H9 (cell line): ENCODE measurements at regions not wholly inside any gene's neighbourhood (a gene's known extent, or its start where the extent isn't known, plus 50 kb on each side); places are given as distances from the start of the nearest gene placed in this dataset.

ENCODE experiments used
- DNase-seq: peaks from one replicate; pipeline ENCODE4 v3.0.0-alpha.2; 2017
- H2AFZ ChIP-seq: one replicate; pipeline ENCODE4 v1.6.1; 2013; ENCODE audit warnings: mild to moderate bottlenecking, low read length, control low read depth, moderate library complexity
- H2AK5ac ChIP-seq: 2 replicates; pipeline ENCODE4 v1.6.1; 2013; ENCODE audit warnings: low read length, control low read depth, mixed read lengths; ENCODE audit not compliant: insufficient read length
- H2BK120ac ChIP-seq: one replicate; pipeline ENCODE4 v1.6.1; 2013; ENCODE audit warnings: low read depth, mild to moderate bottlenecking, low read length, control low read depth, inconsistent platforms; ENCODE audit not compliant: poor library complexity, severe bottlenecking
- H2BK12ac ChIP-seq: 2 replicates; pipeline ENCODE4 v1.6.1; 2013; ENCODE audit warnings: low read length, control low read depth, mixed read lengths, low read depth; ENCODE audit not compliant: insufficient read length
- H2BK15ac ChIP-seq: 2 replicates; pipeline ENCODE4 v1.6.1; 2013; ENCODE audit warnings: low read depth, low read length, control low read depth
- H2BK20ac ChIP-seq: one replicate; pipeline ENCODE4 v1.6.1; 2013; ENCODE audit warnings: low read depth, mild to moderate bottlenecking, low read length, control low read depth, inconsistent platforms; ENCODE audit not compliant: poor library complexity, severe bottlenecking
- H2BK5ac ChIP-seq: 2 replicates; pipeline ENCODE4 v1.6.1; 2013; ENCODE audit warnings: low read length, control low read depth, mixed read lengths; ENCODE audit not compliant: insufficient read length
- H3K14ac ChIP-seq: 2 replicates; pipeline ENCODE4 v1.6.1; 2013; ENCODE audit warnings: low read length, control low read depth; ENCODE audit not compliant: insufficient read depth
- H3K18ac ChIP-seq: 2 replicates; pipeline ENCODE4 v1.6.1; 2013; ENCODE audit warnings: low read depth, mild to moderate bottlenecking, mixed read lengths, low read length, control low read depth; ENCODE audit not compliant: insufficient read length
- H3K23ac ChIP-seq: 2 replicates; pipeline ENCODE4 v1.6.1; 2013; ENCODE audit warnings: low read length, control low read depth, mixed read lengths, low read depth; ENCODE audit not compliant: insufficient read length
- H3K23me2 ChIP-seq: 2 replicates; pipeline ENCODE4 v1.6.1; 2013; ENCODE audit warnings: low read depth, mild to moderate bottlenecking, mixed read lengths, low read length, control low read depth; ENCODE audit not compliant: insufficient read length, poor library complexity, severe bottlenecking
- H3K27ac ChIP-seq: 2 replicates; pipeline ENCODE4 v1.5.1; 2013; ENCODE audit warnings: low read length, control low read depth, mixed read lengths, low read depth; ENCODE audit not compliant: insufficient read length
- H3K27me3 ChIP-seq: 2 replicates; pipeline ENCODE4 v1.6.1; 2013; ENCODE audit warnings: low read length, control low read depth, inconsistent platforms; ENCODE audit not compliant: insufficient read depth
- H3K4ac ChIP-seq: 2 replicates; pipeline ENCODE4 v1.6.1; 2013; ENCODE audit warnings: low read depth, mild to moderate bottlenecking, control low read depth, inconsistent platforms, low read length, moderate library complexity
- H3K4me1 ChIP-seq: 2 replicates; pipeline ENCODE4 v1.6.1; 2013; ENCODE audit warnings: low read length, control low read depth, inconsistent platforms; ENCODE audit not compliant: insufficient read depth
- H3K4me2 ChIP-seq: 2 replicates; pipeline ENCODE4 v1.6.1; 2013; ENCODE audit warnings: low read length, control low read depth, mixed read lengths; ENCODE audit not compliant: insufficient read length, insufficient read depth
- H3K56ac ChIP-seq: 2 replicates; pipeline ENCODE4 v1.6.1; 2013; ENCODE audit warnings: low read depth, mild to moderate bottlenecking, mixed read lengths, low read length, control low read depth; ENCODE audit not compliant: insufficient read length
- H3K79me1 ChIP-seq: 2 replicates; pipeline ENCODE4 v1.6.1; 2013; ENCODE audit warnings: low read depth, mild to moderate bottlenecking, moderate library complexity, low read length, control low read depth, inconsistent platforms; ENCODE audit not compliant: insufficient read depth, poor library complexity, severe bottlenecking
- H3K79me2 ChIP-seq: 2 replicates; pipeline ENCODE4 v1.6.1; 2013; ENCODE audit warnings: low read length, control low read depth, inconsistent platforms; ENCODE audit not compliant: insufficient read depth
- H3K9ac ChIP-seq: 2 replicates; pipeline ENCODE4 v1.6.1; 2013; ENCODE audit warnings: low read length, control low read depth, mixed read lengths; ENCODE audit not compliant: insufficient read length; ENCODE audit errors: extremely low read depth
- H3K9me3 ChIP-seq: one replicate; pipeline ENCODE4 v1.6.1; 2013; ENCODE audit warnings: low read depth, low read length, inconsistent platforms; ENCODE audit not compliant: control insufficient read depth
- H3T11ph ChIP-seq: one replicate; pipeline ENCODE4 v1.6.1; 2013; ENCODE audit warnings: mild to moderate bottlenecking, low read length, control low read depth, inconsistent platforms
- H4K20me1 ChIP-seq: one replicate; pipeline ENCODE4 v1.6.1; 2013; ENCODE audit not compliant: control insufficient read depth, insufficient read length, insufficient read depth
- H4K5ac ChIP-seq: 2 replicates; pipeline ENCODE4 v1.6.1; 2013; ENCODE audit warnings: low read depth, mild to moderate bottlenecking, mixed read lengths, low read length, control low read depth; ENCODE audit not compliant: insufficient read length
- H4K8ac ChIP-seq: replicated peaks from 2 replicates; pipeline ENCODE4 v1.6.1; 2013; ENCODE audit warnings: low read length, control low read depth, mixed read lengths, low read depth; ENCODE audit not compliant: insufficient read length
- H4K91ac ChIP-seq: 2 replicates; pipeline ENCODE4 v1.6.1; 2013; ENCODE audit warnings: low read depth, mild to moderate bottlenecking, moderate library complexity, mixed read lengths, low read length, control low read depth; ENCODE audit not compliant: insufficient read length
- H3K27ac Mint-ChIP-seq, 3 experiments: 2 replicates in 2 of 3; 3 replicates in 1 of 3; pipeline ENCODE4 v1.8.0; 2020 to 2021; ENCODE audit warnings: mixed read lengths in 3 of 3, mild to moderate bottlenecking in 1 of 3, moderate library complexity in 1 of 3
- H3K27me3 Mint-ChIP-seq: 2 replicates; pipeline ENCODE4 v1.8.0; 2021; ENCODE audit warnings: low read depth, mild to moderate bottlenecking, moderate library complexity, mixed read lengths
- H3K36me3 Mint-ChIP-seq, 3 experiments: 2 replicates in 2 of 3; 3 replicates in 1 of 3; pipeline ENCODE4 v1.8.0; 2020 to 2021; ENCODE audit warnings: low read depth in 3 of 3, mixed read lengths in 3 of 3; ENCODE audit not compliant: insufficient read depth in 1 of 3
- H3K4me1 Mint-ChIP-seq, 2 experiments: 2 replicates each; pipeline ENCODE4 v1.8.0; 2020; ENCODE audit warnings: mixed read lengths in 2 of 2
- H3K4me3 Mint-ChIP-seq, 2 experiments: 2 replicates in 1 of 2; 3 replicates in 1 of 2; pipeline ENCODE4 v1.8.0; 2020 to 2021; ENCODE audit warnings: mild to moderate bottlenecking in 2 of 2, mixed read lengths in 2 of 2, moderate library complexity in 1 of 2
- H3K9me3 Mint-ChIP-seq, 2 experiments: 2 replicates in 1 of 2; 3 replicates in 1 of 2; pipeline ENCODE4 v1.8.0; 2020; ENCODE audit warnings: mild to moderate bottlenecking in 2 of 2, mixed read lengths in 2 of 2, moderate library complexity in 1 of 2
- WGBS: extraction: QIAGEN DNeasy Blood & Tissue Kit; methylation state at CpG from one replicate; pipeline ENCODE4 v1.1.7; 2013; ENCODE audit warnings: missing lambda C conversion rate, low lambda C conversion rate, mixed read lengths; ENCODE audit not compliant: insufficient read length; ENCODE audit errors: extremely low coverage; 5-methylcytosine and 5-hydroxymethylcytosine counted together
- TF ChIP-seq, protein P1 (sequence below): fragments of 200-600 bp; sonication (generic); conservative IDR thresholded peaks from 3 replicates; pipeline ENCODE4 v1.8.0; 2021; ENCODE audit warnings: antibody characterized with exemption, mild to moderate bottlenecking

GRCh38 chr4:126947536-126947935 lies 685.2 kb upstream of the INTU start:
- DNase-seq, result no peak
- no CpG with 5 or more reads among the region's 3 CpGs for WGBS
- Histone ChIP-seq H2AFZ (no peak overlapping the region), H3K9ac (no peak overlapping the region), H3K56ac (no peak overlapping the region), H4K8ac (no peak overlapping the region), H2BK5ac (no peak overlapping the region), H2BK20ac (no peak overlapping the region), H3K9me3 (no peaks in the 10 kb centered on the region), H3K27ac (no peak overlapping the region), H2BK120ac (no peak overlapping the region), H3K4me2 (no peak overlapping the region), H4K5ac (no peak overlapping the region), H3K4me1 (no peaks in the 10 kb centered on the region), H2BK15ac (no peak overlapping the region), H3K79me1 (no peaks in the 10 kb centered on the region), H2BK12ac (no peak overlapping the region), H3K23ac (no peak overlapping the region), H3K4ac (no peak overlapping the region), H3K79me2 (no peaks in the 10 kb centered on the region), H4K91ac (no peak overlapping the region), H3K14ac (no peak overlapping the region), H3K27me3 (no peaks in the 10 kb centered on the region), H4K20me1 (no peaks in the 10 kb centered on the region), H3T11ph (no peak overlapping the region), H2AK5ac (no peak overlapping the region), H3K18ac (no peak overlapping the region), H3K23me2 (no peaks in the 10 kb centered on the region)
- H3K27me3 Mint-ChIP-seq, result no peaks in the 10 kb centered on the region
- no peak overlapping the region; a peak in 1 of 7 replicates for H3K27ac Mint-ChIP-seq
- peaks cover 0 to 3% (median 0%) of the 10 kb centered on the region in 3 experiments; a peak in 1 of 7 replicates for H3K36me3 Mint-ChIP-seq
- H3K4me1 Mint-ChIP-seq, result no peaks in the 10 kb centered on the region
- H3K9me3 Mint-ChIP-seq, result no peaks in the 10 kb centered on the region; a peak in 1 of 5 replicates
- TF ChIP-seq, protein P1, sequence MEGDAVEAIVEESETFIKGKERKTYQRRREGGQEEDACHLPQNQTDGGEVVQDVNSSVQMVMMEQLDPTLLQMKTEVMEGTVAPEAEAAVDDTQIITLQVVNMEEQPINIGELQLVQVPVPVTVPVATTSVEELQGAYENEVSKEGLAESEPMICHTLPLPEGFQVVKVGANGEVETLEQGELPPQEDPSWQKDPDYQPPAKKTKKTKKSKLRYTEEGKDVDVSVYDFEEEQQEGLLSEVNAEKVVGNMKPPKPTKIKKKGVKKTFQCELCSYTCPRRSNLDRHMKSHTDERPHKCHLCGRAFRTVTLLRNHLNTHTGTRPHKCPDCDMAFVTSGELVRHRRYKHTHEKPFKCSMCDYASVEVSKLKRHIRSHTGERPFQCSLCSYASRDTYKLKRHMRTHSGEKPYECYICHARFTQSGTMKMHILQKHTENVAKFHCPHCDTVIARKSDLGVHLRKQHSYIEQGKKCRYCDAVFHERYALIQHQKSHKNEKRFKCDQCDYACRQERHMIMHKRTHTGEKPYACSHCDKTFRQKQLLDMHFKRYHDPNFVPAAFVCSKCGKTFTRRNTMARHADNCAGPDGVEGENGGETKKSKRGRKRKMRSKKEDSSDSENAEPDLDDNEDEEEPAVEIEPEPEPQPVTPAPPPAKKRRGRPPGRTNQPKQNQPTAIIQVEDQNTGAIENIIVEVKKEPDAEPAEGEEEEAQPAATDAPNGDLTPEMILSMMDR, result no peak
- no peak overlapping the region for H3K4me3 Mint-ChIP-seq
